Caco-2 (cell line): ENCODE measurements at regions not wholly inside any gene's neighbourhood (a gene's known extent, or its start where the extent isn't known, plus 50 kb on each side); places are given as distances from the start of the nearest gene placed in this dataset.

Experiments used
- BruUV-seq: library from RNA; stranded (reverse); fragments of 400-500 nt; replicated peaks from 2 replicates; lab custom pipeline; 2021; lab: Mats Ljungman, UMichigan
- CTCF ChIA-PET: fragments of 300-600 bp; sonication (Branson Sonifier 250); formaldehyde crosslinking; loops from one replicate; lab custom pipeline; 2022; ENCODE audit warnings: antibody characterized with exemption; lab: Charles Lee
- POLR2A ChIA-PET: fragments of 300-600 bp; sonication (Branson Sonifier 250); formaldehyde crosslinking; loops from one replicate; lab custom pipeline; 2022; ENCODE audit warnings: antibody characterized with exemption; lab: Charles Lee
- DNase-seq, 2 experiments: peaks; one replicate each; pipeline versions ENCODE4 v3.0.0 to v3.0.0-alpha.2; 2020 to 2022
- H3K27me3 ChIP-seq: replicated peaks from 2 replicates; pipeline ENCODE4 v1.6.0; 2011; ENCODE audit warnings: low read length; ENCODE audit not compliant: control insufficient read depth, insufficient read depth
- H3K36me3 ChIP-seq: 2 replicates; pipeline ENCODE4 v1.5.1; 2011; ENCODE audit warnings: low read length; ENCODE audit not compliant: control insufficient read depth, insufficient read depth
- H3K4me1 ChIP-seq: fragments of 250-450 bp; sonication (Bioruptor Pico); 2 replicates; pipeline ENCODE4 v1.5.1; 2020; ENCODE audit warnings: mild to moderate bottlenecking
- H3K4me3 ChIP-seq: 2 replicates; pipeline ENCODE4 v1.5.1; 2011; ENCODE audit warnings: low read depth, mild to moderate bottlenecking, control low read depth, low read length
- H3K9me3 ChIP-seq: fragments of 250-450 bp; sonication (Bioruptor Pico); 2 replicates; pipeline ENCODE4 v1.5.1; 2020; ENCODE audit warnings: mild to moderate bottlenecking, moderate library complexity
- H3K27ac Mint-ChIP-seq: one replicate; pipeline ENCODE4 v1.8.0; 2022; ENCODE audit warnings: mixed read lengths; ENCODE audit not compliant: unreplicated experiment
- H3K27me3 Mint-ChIP-seq: one replicate; pipeline ENCODE4 v1.8.0; 2022; ENCODE audit warnings: mixed read lengths; ENCODE audit not compliant: insufficient read depth, unreplicated experiment
- H3K36me3 Mint-ChIP-seq: one replicate; pipeline ENCODE4 v1.8.0; 2022; ENCODE audit warnings: mild to moderate bottlenecking, mixed read lengths; ENCODE audit not compliant: insufficient read depth, unreplicated experiment
- H3K4me1 Mint-ChIP-seq: one replicate; pipeline ENCODE4 v1.8.0; 2022; ENCODE audit warnings: low read depth, mixed read lengths; ENCODE audit not compliant: unreplicated experiment
- H3K4me3 Mint-ChIP-seq: one replicate; pipeline ENCODE4 v1.8.0; 2022; ENCODE audit warnings: mild to moderate bottlenecking, moderate library complexity, mixed read lengths; ENCODE audit not compliant: unreplicated experiment
- H3K9me3 Mint-ChIP-seq: one replicate; pipeline ENCODE4 v1.8.0; 2022; ENCODE audit warnings: mixed read lengths; ENCODE audit not compliant: unreplicated experiment
- intact Hi-C: fragments of 100-400 bp; cut with micrococcal nuclease; formaldehyde crosslinking; loops from one replicate; pipeline ENCODE4 v1.10.0; 2022; ENCODE audit not compliant: unreplicated experiment
- TF ChIP-seq, protein P1 (sequence below), 2 experiments: fragments of 200-600 bp in 1 of 2; IDR thresholded peaks; 1 replicate in 1 of 2; 2 replicates in 1 of 2; pipeline versions ENCODE4 v1.5.1 to v1.8.0; 2011 to 2022; ENCODE audit warnings: antibody characterized with exemption in 1 of 2, control low read depth in 1 of 2, inconsistent platforms in 1 of 2, low read depth in 1 of 2, low read length in 1 of 2, mild to moderate bottlenecking in 1 of 2, moderate library complexity in 1 of 2; ENCODE audit not compliant: insufficient read depth in 1 of 2, severe bottlenecking in 1 of 2, unreplicated experiment in 1 of 2

DNA sequence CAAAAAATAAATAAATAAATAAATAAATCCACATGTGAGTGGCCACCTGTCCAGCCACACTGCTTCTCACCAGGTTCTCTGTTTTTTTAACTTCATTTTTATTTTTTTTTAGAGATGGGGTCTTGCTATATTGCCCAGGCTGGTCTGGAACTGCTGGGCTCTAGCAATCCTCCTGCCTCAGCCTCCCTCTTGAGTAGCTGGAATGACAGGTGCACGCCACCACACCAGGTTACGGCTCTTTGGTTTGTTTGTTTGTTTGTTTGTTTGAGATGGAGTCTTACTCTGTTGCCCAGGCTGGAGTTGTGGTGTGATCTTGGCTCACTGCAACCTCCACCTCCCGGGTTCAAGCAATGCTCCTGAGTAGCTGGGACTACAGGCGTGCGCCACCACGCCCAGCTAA is 94.5 kb upstream of the CACNA1A start:
- Mint-ChIP-seq H3K9me3 (no peaks in the 10 kb centered on the region), H3K4me3 (no peak overlapping the region), H3K27ac (no peak overlapping the region), H3K27me3 (peaks cover 15% of the 10 kb centered on the region), H3K4me1 (no peaks in the 10 kb centered on the region), H3K36me3 (no peaks in the 10 kb centered on the region)
- TF ChIP-seq, protein P1, sequence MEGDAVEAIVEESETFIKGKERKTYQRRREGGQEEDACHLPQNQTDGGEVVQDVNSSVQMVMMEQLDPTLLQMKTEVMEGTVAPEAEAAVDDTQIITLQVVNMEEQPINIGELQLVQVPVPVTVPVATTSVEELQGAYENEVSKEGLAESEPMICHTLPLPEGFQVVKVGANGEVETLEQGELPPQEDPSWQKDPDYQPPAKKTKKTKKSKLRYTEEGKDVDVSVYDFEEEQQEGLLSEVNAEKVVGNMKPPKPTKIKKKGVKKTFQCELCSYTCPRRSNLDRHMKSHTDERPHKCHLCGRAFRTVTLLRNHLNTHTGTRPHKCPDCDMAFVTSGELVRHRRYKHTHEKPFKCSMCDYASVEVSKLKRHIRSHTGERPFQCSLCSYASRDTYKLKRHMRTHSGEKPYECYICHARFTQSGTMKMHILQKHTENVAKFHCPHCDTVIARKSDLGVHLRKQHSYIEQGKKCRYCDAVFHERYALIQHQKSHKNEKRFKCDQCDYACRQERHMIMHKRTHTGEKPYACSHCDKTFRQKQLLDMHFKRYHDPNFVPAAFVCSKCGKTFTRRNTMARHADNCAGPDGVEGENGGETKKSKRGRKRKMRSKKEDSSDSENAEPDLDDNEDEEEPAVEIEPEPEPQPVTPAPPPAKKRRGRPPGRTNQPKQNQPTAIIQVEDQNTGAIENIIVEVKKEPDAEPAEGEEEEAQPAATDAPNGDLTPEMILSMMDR (IDR thresholded peaks at IDR 0.05; ENCODE audit: insufficient read depth in 1 of 2, low read depth in 1 of 2, low read length in 1 of 2, severe bottlenecking in 1 of 2, unreplicated experiment in 1 of 2), result no peak
- Histone ChIP-seq H3K4me3 (no peak overlapping the region), H3K9me3 (no peaks in the 10 kb centered on the region), H3K4me1 (no peaks in the 10 kb centered on the region), H3K27me3 (no peaks in the 10 kb centered on the region), H3K36me3 (no peaks in the 10 kb centered on the region)
- intact Hi-C loops, result no loop called here
- no TSS peak for BruUV-seq
- ChIA-PET CTCF (interaction anchor here (0.6 kb wide), 1 partner anchor 21 kb away, joined by 3 read pairs; no protein-coding TSS in a partner anchor), POLR2A (no interaction called here)
- DNase-seq, result no peak

DNA sequence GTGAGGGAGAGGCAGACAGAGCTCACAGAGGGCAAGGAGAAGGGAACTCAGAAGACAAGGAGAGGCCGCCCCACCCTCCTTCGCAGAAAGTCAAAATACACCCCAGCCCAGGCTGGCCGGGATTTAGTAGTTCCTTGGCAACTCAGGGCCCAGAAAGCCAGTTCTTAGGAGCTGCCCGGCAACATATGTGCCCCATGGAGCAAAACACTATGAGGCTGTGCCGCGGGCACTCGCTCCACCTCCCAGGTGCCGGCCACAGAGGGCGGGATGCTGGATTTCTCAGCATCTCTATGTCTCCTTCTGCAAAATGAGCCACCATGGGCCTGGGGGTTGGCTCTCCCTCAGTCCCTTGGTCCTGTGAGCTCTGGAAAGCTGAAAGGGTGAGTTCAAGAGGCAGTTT is 93.8 kb upstream of the CACNA1A start:
- no peak for DNase-seq
- H3K27me3 Mint-ChIP-seq, result peaks cover 14% of the 10 kb centered on the region
- no peak overlapping the region for H3K27ac Mint-ChIP-seq
- no peaks in the 10 kb centered on the region for H3K9me3 Mint-ChIP-seq
- intact Hi-C loops, result no loop called here
- TF ChIP-seq, protein P1 (IDR thresholded peaks at IDR 0.05; ENCODE audit: insufficient read depth in 1 of 2, low read depth in 1 of 2, low read length in 1 of 2, severe bottlenecking in 1 of 2, unreplicated experiment in 1 of 2), result no peak
- no peaks in the 10 kb centered on the region for H3K36me3 Mint-ChIP-seq
- no peaks in the 10 kb centered on the region for H3K9me3 ChIP-seq
- H3K4me3 ChIP-seq, result no peak overlapping the region
- POLR2A ChIA-PET, result no interaction called here
- no peaks in the 10 kb centered on the region for H3K36me3 ChIP-seq
- H3K4me3 Mint-ChIP-seq, result no peak overlapping the region
- H3K27me3 ChIP-seq, result no peaks in the 10 kb centered on the region
- no peaks in the 10 kb centered on the region for H3K4me1 Mint-ChIP-seq
- BruUV-seq, result no TSS peak
- no peaks in the 10 kb centered on the region for H3K4me1 ChIP-seq
- CTCF ChIA-PET, result interaction anchor here (0.9 kb wide), 1 partner anchor 121 kb away, joined by 3 read pairs; no protein-coding TSS in a partner anchor

DNA sequence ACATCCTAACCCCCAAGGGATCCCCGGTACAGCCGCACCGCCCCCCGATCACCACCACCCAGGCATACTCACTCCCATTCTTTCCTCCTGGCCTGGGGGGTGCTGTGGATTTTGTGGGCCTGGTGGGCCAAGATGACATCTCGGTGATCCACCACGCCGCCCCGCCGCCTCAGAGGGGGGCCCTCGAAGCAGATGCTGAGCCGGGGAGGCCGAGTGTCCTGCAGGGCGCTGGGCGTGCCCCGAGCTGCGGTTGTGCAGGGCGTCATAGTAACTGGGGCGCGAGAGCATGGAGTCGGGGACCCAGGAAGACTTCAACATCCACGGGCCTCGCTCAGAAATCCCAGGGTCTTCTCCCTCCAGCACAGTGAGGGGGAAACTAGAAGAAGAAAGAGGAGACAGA is 93.4 kb upstream of the CACNA1A start:
- no peak overlapping the region for H3K27ac Mint-ChIP-seq
- no TSS peak for BruUV-seq
- POLR2A ChIA-PET, result no interaction called here
- H3K4me3 Mint-ChIP-seq, result no peak overlapping the region
- TF ChIP-seq, protein P1 (IDR thresholded peaks at IDR 0.05; ENCODE audit: insufficient read depth in 1 of 2, low read depth in 1 of 2, low read length in 1 of 2, severe bottlenecking in 1 of 2, unreplicated experiment in 1 of 2), result no peak
- Histone ChIP-seq H3K9me3 (no peaks in the 10 kb centered on the region), H3K4me1 (no peaks in the 10 kb centered on the region), H3K36me3 (no peaks in the 10 kb centered on the region), H3K27me3 (no peaks in the 10 kb centered on the region), H3K4me3 (no peak overlapping the region)
- DNase-seq, result no peak
- intact Hi-C loops, result loop anchor here (10.0 kb wide), 1 partner anchor 235 kb away; no protein-coding TSS in a partner anchor
- peaks cover 10% of the 10 kb centered on the region for H3K27me3 Mint-ChIP-seq
- CTCF ChIA-PET, result interaction anchor here (0.9 kb wide), 1 partner anchor 122 kb away, joined by 3 read pairs; no protein-coding TSS in a partner anchor
- H3K9me3 Mint-ChIP-seq, result no peaks in the 10 kb centered on the region
- H3K4me1 Mint-ChIP-seq, result no peaks in the 10 kb centered on the region
- no peaks in the 10 kb centered on the region for H3K36me3 Mint-ChIP-seq
